ENCODE measurements at regions not wholly inside any gene's neighbourhood (a gene's known extent, or its start where the extent isn't known, plus 50 kb on each side); places are given as distances from the start of the nearest gene placed in this dataset.
A peak's percentile ranks its signal among the peaks of the same experiment; 100 is the strongest.

GRCh38 chr15:70264738-70265465 lies 167.2 kb upstream of the TLE3 start:
- Histone ChIP-seq H3K9ac (ENCODE audit: low read depth in 1 of 3, low read length in 3 of 3) (no peak overlapping the region), H3K9me3 (ENCODE audit: control insufficient read depth in 3 of 3, low read length in 3 of 3) (no peaks in the 10 kb centered on the region), H3K27me3 (ENCODE audit: control insufficient read depth in 3 of 3, insufficient read depth in 3 of 3, low read length in 3 of 3) (no peaks in the 10 kb centered on the region), H3K27ac (ENCODE audit: low read depth, low read length) (no peak overlapping the region), H3K4me3 (ENCODE audit: low read length in 3 of 3) (no peak overlapping the region), H3K4me1 (ENCODE audit: control insufficient read depth in 3 of 3, insufficient read depth in 3 of 3, low read length in 3 of 3) (peaks cover 41 to 59% (median 48%) of the 10 kb centered on the region in 3 donors), H3K36me3 (ENCODE audit: control insufficient read depth in 3 of 3, insufficient read depth in 3 of 3, low read length in 3 of 3) (no peaks in the 10 kb centered on the region)

GRCh38 chr15:70264014-70264582 lies 166.4 kb upstream of the TLE3 start:
- Histone ChIP-seq H3K9ac (ENCODE audit: low read depth in 1 of 3, low read length in 3 of 3) (no peak overlapping the region), H3K4me3 (ENCODE audit: low read length in 3 of 3) (no peak overlapping the region), H3K36me3 (ENCODE audit: control insufficient read depth in 3 of 3, insufficient read depth in 3 of 3, low read length in 3 of 3) (no peaks in the 10 kb centered on the region), H3K27me3 (ENCODE audit: control insufficient read depth in 3 of 3, insufficient read depth in 3 of 3, low read length in 3 of 3) (no peaks in the 10 kb centered on the region), H3K27ac (ENCODE audit: low read depth, low read length) (no peak overlapping the region), H3K4me1 (ENCODE audit: control insufficient read depth in 3 of 3, insufficient read depth in 3 of 3, low read length in 3 of 3) (peaks cover 36 to 53% (median 44%) of the 10 kb centered on the region in 3 donors), H3K9me3 (ENCODE audit: control insufficient read depth in 3 of 3, low read length in 3 of 3) (no peaks in the 10 kb centered on the region)

- no peak overlapping the region for H3K27ac ChIP-seq (ENCODE audit: low read depth, low read length)
- H3K4me1 ChIP-seq (ENCODE audit: control insufficient read depth in 3 of 3, insufficient read depth in 3 of 3, low read length in 3 of 3) = peaks cover 42 to 56% (median 47%) of the 10 kb centered on the region in 3 donors
- no peaks in the 10 kb centered on the region for H3K9me3 ChIP-seq (ENCODE audit: control insufficient read depth in 3 of 3, low read length in 3 of 3)
- H3K4me3 ChIP-seq (ENCODE audit: low read length in 3 of 3) = no peak overlapping the region
- no peaks in the 10 kb centered on the region for H3K36me3 ChIP-seq (ENCODE audit: control insufficient read depth in 3 of 3, insufficient read depth in 3 of 3, low read length in 3 of 3)
- H3K9ac ChIP-seq (ENCODE audit: low read depth in 1 of 3, low read length in 3 of 3) = no peak overlapping the region
- peaks cover 0 to 5% (median 0%) of the 10 kb centered on the region in 3 donors for H3K27me3 ChIP-seq (ENCODE audit: control insufficient read depth in 3 of 3, insufficient read depth in 3 of 3, low read length in 3 of 3)
These were observed 165.0 kb upstream of the TLE3 start for GRCh38 chr15:70262591-70263274.

- H3K9ac ChIP-seq (ENCODE audit: low read depth in 1 of 3, low read length in 3 of 3) = no peak overlapping the region
- H3K4me3 ChIP-seq (ENCODE audit: low read length in 3 of 3) = no peak overlapping the region
- peaks cover 0 to 8% (median 2%) of the 10 kb centered on the region in 3 donors for H3K27me3 ChIP-seq (ENCODE audit: control insufficient read depth in 3 of 3, insufficient read depth in 3 of 3, low read length in 3 of 3)
- no peaks in the 10 kb centered on the region for H3K9me3 ChIP-seq (ENCODE audit: control insufficient read depth in 3 of 3, low read length in 3 of 3)
- H3K27ac ChIP-seq (ENCODE audit: low read depth, low read length) = no peak overlapping the region
- no peaks in the 10 kb centered on the region for H3K36me3 ChIP-seq (ENCODE audit: control insufficient read depth in 3 of 3, insufficient read depth in 3 of 3, low read length in 3 of 3)
- peaks cover 39 to 51% (median 46%) of the 10 kb centered on the region in 3 donors for H3K4me1 ChIP-seq (ENCODE audit: control insufficient read depth in 3 of 3, insufficient read depth in 3 of 3, low read length in 3 of 3)
These were observed 164.5 kb upstream of the TLE3 start for GRCh38 chr15:70262171-70262570.

- Histone ChIP-seq H3K4me3 (ENCODE audit: low read length in 3 of 3) (no peak overlapping the region), H3K9me3 (ENCODE audit: control insufficient read depth in 3 of 3, low read length in 3 of 3) (no peaks in the 10 kb centered on the region), H3K36me3 (ENCODE audit: control insufficient read depth in 3 of 3, insufficient read depth in 3 of 3, low read length in 3 of 3) (no peaks in the 10 kb centered on the region), H3K27me3 (ENCODE audit: control insufficient read depth in 3 of 3, insufficient read depth in 3 of 3, low read length in 3 of 3) (peaks cover 0 to 8% (median 2%) of the 10 kb centered on the region in 3 donors), H3K4me1 (ENCODE audit: control insufficient read depth in 3 of 3, insufficient read depth in 3 of 3, low read length in 3 of 3) (peaks cover 28 to 40% (median 35%) of the 10 kb centered on the region in 3 donors), H3K9ac (ENCODE audit: low read depth in 1 of 3, low read length in 3 of 3) (no peak overlapping the region), H3K27ac (ENCODE audit: low read depth, low read length) (no peak overlapping the region)
These were observed 163.4 kb upstream of the TLE3 start for GRCh38 chr15:70261083-70261482.

- Histone ChIP-seq H3K9me3 (ENCODE audit: control insufficient read depth in 3 of 3, low read length in 3 of 3) (no peaks in the 10 kb centered on the region), H3K4me3 (ENCODE audit: low read length in 3 of 3) (no peak overlapping the region), H3K4me1 (ENCODE audit: control insufficient read depth in 3 of 3, insufficient read depth in 3 of 3, low read length in 3 of 3) (peaks cover 27 to 38% (median 32%) of the 10 kb centered on the region in 3 donors), H3K9ac (ENCODE audit: low read depth in 1 of 3, low read length in 3 of 3) (no peak overlapping the region), H3K27ac (ENCODE audit: low read depth, low read length) (no peak overlapping the region), H3K36me3 (ENCODE audit: control insufficient read depth in 3 of 3, insufficient read depth in 3 of 3, low read length in 3 of 3) (no peaks in the 10 kb centered on the region), H3K27me3 (ENCODE audit: control insufficient read depth in 3 of 3, insufficient read depth in 3 of 3, low read length in 3 of 3) (peaks cover 0 to 12% (median 6%) of the 10 kb centered on the region in 3 donors)
These were observed 162.9 kb upstream of the TLE3 start for GRCh38 chr15:70260580-70260979.

- Histone ChIP-seq H3K36me3 (ENCODE audit: control insufficient read depth in 3 of 3, insufficient read depth in 3 of 3, low read length in 3 of 3) (no peaks in the 10 kb centered on the region), H3K27me3 (ENCODE audit: control insufficient read depth in 3 of 3, insufficient read depth in 3 of 3, low read length in 3 of 3) (peaks cover 0 to 12% (median 7%) of the 10 kb centered on the region in 3 donors), H3K4me1 (ENCODE audit: control insufficient read depth in 3 of 3, insufficient read depth in 3 of 3, low read length in 3 of 3) (peaks cover 25 to 35% (median 29%) of the 10 kb centered on the region in 3 donors), H3K27ac (ENCODE audit: low read depth, low read length) (no peak overlapping the region), H3K9me3 (ENCODE audit: control insufficient read depth in 3 of 3, low read length in 3 of 3) (no peaks in the 10 kb centered on the region), H3K9ac (ENCODE audit: low read depth in 1 of 3, low read length in 3 of 3) (no peak overlapping the region), H3K4me3 (ENCODE audit: low read length in 3 of 3) (no peak overlapping the region)
These were observed 162.2 kb upstream of the TLE3 start for GRCh38 chr15:70259640-70260508.

- Histone ChIP-seq H3K27ac (ENCODE audit: low read depth, low read length) (peak overlapping the region; percentile 13), H3K4me3 (ENCODE audit: low read length in 3 of 3) (peak overlapping the region in 1 of 3 donors; percentile 22), H3K9me3 (ENCODE audit: control insufficient read depth in 3 of 3, low read length in 3 of 3) (no peaks in the 10 kb centered on the region), H3K36me3 (ENCODE audit: control insufficient read depth in 3 of 3, insufficient read depth in 3 of 3, low read length in 3 of 3) (no peaks in the 10 kb centered on the region), H3K27me3 (ENCODE audit: control insufficient read depth in 3 of 3, insufficient read depth in 3 of 3, low read length in 3 of 3) (peaks cover 0 to 12% (median 7%) of the 10 kb centered on the region in 3 donors), H3K9ac (ENCODE audit: low read depth in 1 of 3, low read length in 3 of 3) (peak overlapping the region in 2 of 3 donors; percentile 8 to 16), H3K4me1 (ENCODE audit: control insufficient read depth in 3 of 3, insufficient read depth in 3 of 3, low read length in 3 of 3) (peaks cover 19 to 28% (median 25%) of the 10 kb centered on the region in 3 donors)
These were observed 161.3 kb upstream of the TLE3 start for GRCh38 chr15:70259028-70259424.

GRCh38 chr15:70258369-70259027 lies 160.8 kb upstream of the TLE3 start:
- Histone ChIP-seq H3K36me3 (ENCODE audit: control insufficient read depth in 3 of 3, insufficient read depth in 3 of 3, low read length in 3 of 3) (no peaks in the 10 kb centered on the region), H3K27ac (ENCODE audit: low read depth, low read length) (peak overlapping the region; percentile 13), H3K9me3 (ENCODE audit: control insufficient read depth in 3 of 3, low read length in 3 of 3) (no peaks in the 10 kb centered on the region), H3K4me1 (ENCODE audit: control insufficient read depth in 3 of 3, insufficient read depth in 3 of 3, low read length in 3 of 3) (peaks cover 14 to 23% (median 20%) of the 10 kb centered on the region in 3 donors), H3K4me3 (ENCODE audit: low read length in 3 of 3) (peak overlapping the region in 1 of 3 donors; percentile 22), H3K27me3 (ENCODE audit: control insufficient read depth in 3 of 3, insufficient read depth in 3 of 3, low read length in 3 of 3) (peaks cover 0 to 12% (median 9%) of the 10 kb centered on the region in 3 donors), H3K9ac (ENCODE audit: low read depth in 1 of 3, low read length in 3 of 3) (peak overlapping the region in 2 of 3 donors; percentile 8 to 16)

Measured in skeletal muscle tissue (tissue), 3 donors.